HT1080 (cell line): ENCODE measurements at regions not wholly inside any gene's neighbourhood (a gene's known extent, or its start where the extent isn't known, plus 50 kb on each side); places are given as distances from the start of the nearest gene placed in this dataset.
"Not testable (repeated sequence)": the region's sequence is repeated elsewhere in the genome, so short reads cannot be mapped to it uniquely, and the experiment has no call there.

ENCODE experiments used
- DNase-seq: peaks from one replicate; pipeline ENCODE4 v3.0.0-alpha.2; 2015; ENCODE audit warnings: low read depth

- DNase-seq: not testable (repeated sequence)
Measured at GRCh38 chr9:42377530-42378417, 194.3 kb downstream of the SPATA31A6 start.

- no peak for DNase-seq
Measured at GRCh38 chr9:42378418-42378815, 195.0 kb downstream of the SPATA31A6 start.

GRCh38 chr9:42379602-42380001 is 196.1 kb downstream of the SPATA31A6 start:
- DNase-seq: not testable (repeated sequence)

GRCh38 chr9:42384585-42384984 is 201.1 kb downstream of the SPATA31A6 start:
- not testable (repeated sequence) for DNase-seq

GRCh38 chr9:42385574-42386120 is 202.2 kb downstream of the SPATA31A6 start:
- DNase-seq: not testable (repeated sequence)

- DNase-seq: no peak
Measured at GRCh38 chr9:42386477-42386876, 203.0 kb downstream of the SPATA31A6 start.

GRCh38 chr9:42388146-42388690 is 204.8 kb downstream of the SPATA31A6 start:
- no peak for DNase-seq

GRCh38 chr9:42388846-42389245 is 205.4 kb downstream of the SPATA31A6 start:
- no peak for DNase-seq

- DNase-seq: not testable (repeated sequence)
Measured at GRCh38 chr9:42392773-42393455, 209.5 kb downstream of the SPATA31A6 start.

- no peak for DNase-seq
Measured at GRCh38 chr9:42396318-42396717, 212.9 kb downstream of the SPATA31A6 start.

GRCh38 chr9:42397336-42397735 is 213.9 kb downstream of the SPATA31A6 start:
- peak; percentile 79 for DNase-seq

GRCh38 chr9:42402919-42403318 is 219.5 kb downstream of the SPATA31A6 start:
- not testable (repeated sequence) for DNase-seq

GRCh38 chr9:42409581-42409980 is 226.1 kb downstream of the SPATA31A6 start:
- not testable (repeated sequence) for DNase-seq

GRCh38 chr9:42412354-42412753 is 228.9 kb downstream of the SPATA31A6 start:
- not testable (repeated sequence) for DNase-seq

GRCh38 chr9:42414865-42415264 is 231.4 kb downstream of the SPATA31A6 start:
- not testable (repeated sequence) for DNase-seq

- not testable (repeated sequence) for DNase-seq
Measured at GRCh38 chr9:42419652-42420051, 236.2 kb downstream of the SPATA31A6 start.

GRCh38 chr9:42420324-42420723 is 236.9 kb downstream of the SPATA31A6 start:
- not testable (repeated sequence) for DNase-seq

- not testable (repeated sequence) for DNase-seq
Measured at GRCh38 chr9:42421630-42422029, 238.2 kb downstream of the SPATA31A6 start.

GRCh38 chr9:42430674-42431615 is 247.5 kb downstream of the SPATA31A6 start:
- DNase-seq: peak; percentile 95

GRCh38 chr9:42431616-42432010 is 248.2 kb downstream of the SPATA31A6 start:
- not testable (repeated sequence) for DNase-seq
